ENCODE measurements at regions not wholly inside any gene's neighbourhood (a gene's known extent, or its start where the extent isn't known, plus 50 kb on each side); places are given as distances from the start of the nearest gene placed in this dataset.

DNA sequence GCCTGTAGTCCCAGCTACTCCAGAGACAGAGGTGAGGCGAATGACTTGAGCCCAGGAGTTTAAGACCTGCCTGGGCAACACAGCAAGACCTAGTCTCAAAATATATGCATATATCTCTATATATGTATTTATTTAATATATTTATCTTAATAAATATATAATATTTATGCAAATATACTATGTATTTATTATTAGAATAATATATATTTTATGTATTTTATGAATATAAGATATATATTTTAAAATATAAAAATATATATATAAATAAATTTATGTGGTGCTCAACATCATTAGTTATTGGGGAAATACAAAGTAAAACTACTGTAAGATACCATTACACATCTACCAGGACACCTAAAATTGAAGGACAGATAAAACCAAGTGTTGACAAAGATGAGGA is 58.1 kb upstream of the IPO5 start:
- Histone ChIP-seq H3K9me3 (replicated peaks in 1 of 11) (peaks cover 0 to 16% (median 0%) of the 10 kb centered on the region in 11 experiments; a peak in 1 of 22 replicates), H3K27ac (no peak overlapping the region), H3K4me1 (no peaks in the 10 kb centered on the region), H4K20me1 (no peaks in the 10 kb centered on the region), H3K4me2 (no peak overlapping the region), H3K4me3 (no peak overlapping the region), H3K9ac (no peak overlapping the region), H3K36me3 (no peaks in the 10 kb centered on the region), H3K27me3 (no peaks in the 10 kb centered on the region)
- TF ChIP-seq Cebpa-rat (IDR thresholded peaks at IDR 0.05): no peak

DNA sequence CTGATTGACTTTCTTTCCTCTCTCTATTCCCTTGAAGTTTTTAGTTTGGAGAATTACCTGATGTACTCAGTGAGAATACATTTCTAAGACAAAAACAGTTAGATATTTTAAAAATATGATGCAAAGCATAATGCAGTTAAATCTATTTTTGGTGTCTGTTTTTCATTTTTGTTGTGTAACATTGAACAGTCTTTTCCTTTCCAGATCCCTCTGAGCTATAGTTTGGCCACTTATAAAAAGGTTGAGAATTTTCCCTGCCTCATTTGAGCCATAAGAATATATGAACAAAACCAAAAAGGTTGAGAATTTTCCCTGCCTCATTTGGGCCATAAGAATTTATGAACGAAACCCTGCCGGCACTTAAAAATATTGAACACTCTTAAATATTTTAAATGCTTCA is 57.0 kb upstream of the IPO5 start:
- Histone ChIP-seq H3K9ac (no peak overlapping the region), H3K27me3 (no peaks in the 10 kb centered on the region), H3K4me1 (no peaks in the 10 kb centered on the region), H3K4me3 (no peak overlapping the region), H4K20me1 (no peaks in the 10 kb centered on the region), H3K27ac (no peak overlapping the region), H3K4me2 (no peak overlapping the region), H3K9me3 (replicated peaks in 1 of 11) (peaks cover 0 to 16% (median 0%) of the 10 kb centered on the region in 11 experiments; a peak in 1 of 22 replicates), H3K36me3 (no peaks in the 10 kb centered on the region)
- no peak for TF ChIP-seq Cebpa-rat (IDR thresholded peaks at IDR 0.05)

DNA sequence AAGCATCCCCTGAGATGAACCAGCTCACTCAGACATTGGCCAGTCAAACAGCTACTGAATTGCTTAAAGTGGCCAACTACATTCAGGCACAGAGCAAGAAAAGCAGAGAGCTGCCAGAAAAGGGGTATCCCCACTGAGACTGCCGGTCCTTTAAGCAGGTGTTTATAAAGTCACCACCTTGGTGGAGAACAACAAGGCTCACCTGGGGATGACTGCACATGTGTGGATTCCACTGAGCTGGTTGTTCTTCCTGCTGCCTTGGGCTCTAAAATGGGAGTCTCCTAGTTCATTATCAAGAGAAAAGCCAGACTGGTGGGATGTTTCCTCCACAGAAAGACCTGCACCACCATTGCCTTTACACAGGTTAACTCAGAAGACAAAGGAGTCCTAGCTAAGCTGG is 51.8 kb upstream of the IPO5 start:
- Histone ChIP-seq H3K4me2 (no peak overlapping the region), H3K27me3 (no peaks in the 10 kb centered on the region), H3K9ac (no peak overlapping the region)

More for the DNA sequence above, 51.8 kb upstream of the IPO5 start:
- TF ChIP-seq Cebpa-rat (IDR thresholded peaks at IDR 0.05): no peak
- no peak overlapping the region for H3K4me3 ChIP-seq
- no peaks in the 10 kb centered on the region for H3K4me1 ChIP-seq
- no peaks in the 10 kb centered on the region for H3K9me3 ChIP-seq (replicated peaks in 1 of 11)
- no peak overlapping the region for H3K27ac ChIP-seq
- no peaks in the 10 kb centered on the region for H4K20me1 ChIP-seq
- no peaks in the 10 kb centered on the region for H3K36me3 ChIP-seq

Measured in BLaER1 treated with 17β-estradiol and CSF1 and Interleukin-3, amounts not matched to agents 10 nM and 100 nM (cell line).